CD4-positive, alpha-beta T cell (primary cell): ENCODE measurements at regions not wholly inside any gene's neighbourhood (a gene's known extent, or its start where the extent isn't known, plus 50 kb on each side); places are given as distances from the start of the nearest gene placed in this dataset.
"Not testable (repeated sequence)": the region's sequence is repeated elsewhere in the genome, so short reads cannot be mapped to it uniquely, and the experiment has no call there.

Source experiments
- ATAC-seq: fragments of 200-7000 bp; cut with Tn5 transposase; one replicate; pipeline ENCODE4 v1.10.0; 2022; ENCODE audit warnings: mild to moderate bottlenecking; ENCODE audit not compliant: poor library complexity
- CTCF ChIA-PET: fragments of 350-600 bp; sonication (Branson Sonifier 250); formaldehyde crosslinking; loops from one replicate; lab custom pipeline; 2021; ENCODE audit warnings: antibody characterized with exemption, inconsistent platforms; lab: Charles Lee
- POLR2A ChIA-PET: fragments of 350-600 bp; sonication (Branson Sonifier 250); formaldehyde crosslinking; loops from one replicate; lab custom pipeline; 2021; ENCODE audit warnings: antibody characterized with exemption, inconsistent platforms; lab: Charles Lee
- DNase-seq, 14 experiments: peaks; one replicate each; pipeline ENCODE4 v3.0.0-alpha.2; 2013 to 2020; ENCODE audit warnings: mixed read lengths in 2 of 14
- H3K27ac ChIP-seq, 2 donors: one replicate each; pipeline versions ENCODE4 v1.5.1 to v1.7.0; 2013; ENCODE audit warnings: low read length in 2 of 2, low read depth in 1 of 2, mild to moderate bottlenecking in 1 of 2
- H3K27me3 ChIP-seq, 2 experiments: 1 replicate in 1 of 2; 2 replicates in 1 of 2; pipeline versions ENCODE4 v1.6.1 to v1.7.0; 2013; ENCODE audit warnings: low read length in 2 of 2, control low read depth in 1 of 2, mild to moderate bottlenecking in 1 of 2, moderate library complexity in 1 of 2; ENCODE audit not compliant: insufficient read depth in 2 of 2, control insufficient read depth in 1 of 2
- H3K36me3 ChIP-seq: one replicate; pipeline ENCODE4 v1.6.1; 2013; ENCODE audit warnings: low read length, control low read depth; ENCODE audit not compliant: insufficient read depth
- H3K4me1 ChIP-seq: one replicate; pipeline ENCODE4 v1.6.1; 2013; ENCODE audit warnings: low read length, control low read depth; ENCODE audit not compliant: insufficient read depth
- H3K4me3 ChIP-seq: one replicate; pipeline ENCODE4 v1.5.1; 2013; ENCODE audit warnings: mild to moderate bottlenecking, low read length, moderate library complexity
- H3K9me3 ChIP-seq, 2 experiments: 1 replicate in 1 of 2; 2 replicates in 1 of 2; pipeline versions ENCODE4 v1.6.1 to v1.7.0; 2013; ENCODE audit warnings: low read length in 2 of 2, mild to moderate bottlenecking in 2 of 2, control low read depth in 1 of 2, moderate library complexity in 1 of 2; ENCODE audit not compliant: control insufficient read depth in 1 of 2, insufficient read depth in 1 of 2
- H3K27ac Mint-ChIP-seq: one replicate; pipeline ENCODE4 v1.8.0; 2020; ENCODE audit warnings: mixed read lengths
- H3K27me3 Mint-ChIP-seq: one replicate; pipeline ENCODE4 v1.8.0; 2021; ENCODE audit warnings: mixed read lengths
- H3K36me3 Mint-ChIP-seq: one replicate; pipeline ENCODE4 v1.8.0; 2021; ENCODE audit warnings: low read depth, mixed read lengths
- H3K4me1 Mint-ChIP-seq: one replicate; pipeline ENCODE4 v1.8.0; 2021; ENCODE audit warnings: low read depth, mixed read lengths
- H3K4me3 Mint-ChIP-seq: one replicate; pipeline ENCODE4 v1.8.0; 2020; ENCODE audit warnings: mild to moderate bottlenecking, mixed read lengths
- H3K9me3 Mint-ChIP-seq: one replicate; pipeline ENCODE4 v1.8.0; 2020; ENCODE audit warnings: mixed read lengths
- CTCF ChIP-seq: fragments of 200-600 bp; IDR thresholded peaks from one replicate; pipeline ENCODE4 v1.8.0; 2022; ENCODE audit warnings: antibody characterized with exemption, mild to moderate bottlenecking
- intact Hi-C, 2 experiments: fragments of 100-400 bp; cut with DNase I in 1 of 2; cut with micrococcal nuclease in 1 of 2; formaldehyde crosslinking; loops; one replicate each; pipeline versions ENCODE4 v1.15.1 to v1.9.0; 2023 to 2025; cut with DNase I, micrococcal nuclease

GRCh38 chr5:87722286-87722685, 309.6 kb upstream of the CCNH start:
- no peak for ATAC-seq
- intact Hi-C loops = no loop called here
- H3K4me3 Mint-ChIP-seq = no peak overlapping the region
- Histone ChIP-seq H3K4me1 (no peaks in the 10 kb centered on the region), H3K36me3 (no peaks in the 10 kb centered on the region), H3K9me3 (no peaks in the 10 kb centered on the region), H3K27ac (no peak overlapping the region), H3K4me3 (no peak overlapping the region), H3K27me3 (no peaks in the 10 kb centered on the region)
- no peaks in the 10 kb centered on the region for H3K27me3 Mint-ChIP-seq
- H3K27ac Mint-ChIP-seq = no peak overlapping the region
- ChIA-PET CTCF (no interaction called here), POLR2A (no interaction called here)
- no peak for DNase-seq
- H3K36me3 Mint-ChIP-seq = no peaks in the 10 kb centered on the region
- peaks cover 3% of the 10 kb centered on the region for H3K9me3 Mint-ChIP-seq
- no peaks in the 10 kb centered on the region for H3K4me1 Mint-ChIP-seq
- no peak for TF ChIP-seq CTCF

GRCh38 chr5:87718224-87718925, 305.6 kb upstream of the CCNH start:
- H3K4me1 ChIP-seq, CTCF ChIA-PET, DNase-seq, H3K27ac ChIP-seq, H3K4me3 Mint-ChIP-seq, H3K27me3 Mint-ChIP-seq, H3K4me1 Mint-ChIP-seq, H3K9me3 ChIP-seq, H3K4me3 ChIP-seq, H3K36me3 ChIP-seq, H3K36me3 Mint-ChIP-seq, intact Hi-C loops, POLR2A ChIA-PET, ATAC-seq, H3K9me3 Mint-ChIP-seq, H3K27ac Mint-ChIP-seq, H3K27me3 ChIP-seq: not testable (repeated sequence)

GRCh38 chr5:87717761-87718160, 305.0 kb upstream of the CCNH start:
- H3K4me1 Mint-ChIP-seq = no peaks in the 10 kb centered on the region
- peaks cover 4% of the 10 kb centered on the region for H3K27me3 Mint-ChIP-seq
- Histone ChIP-seq H3K36me3 (no peaks in the 10 kb centered on the region), H3K27me3 (no peaks in the 10 kb centered on the region), H3K4me1 (no peaks in the 10 kb centered on the region), H3K4me3 (no peak overlapping the region), H3K9me3 (no peaks in the 10 kb centered on the region), H3K27ac (no peak overlapping the region)
- H3K4me3 Mint-ChIP-seq = no peak overlapping the region
- H3K9me3 Mint-ChIP-seq = peaks cover 5% of the 10 kb centered on the region
- H3K36me3 Mint-ChIP-seq = no peaks in the 10 kb centered on the region
- TF ChIP-seq CTCF = no peak
- intact Hi-C loops = no loop called here
- ChIA-PET CTCF (no interaction called here), POLR2A (no interaction called here)
- no peak overlapping the region for H3K27ac Mint-ChIP-seq
- DNase-seq (no peak), ATAC-seq (no peak)

GRCh38 chr5:87705876-87706275, 293.1 kb upstream of the CCNH start:
- H3K9me3 Mint-ChIP-seq = no peaks in the 10 kb centered on the region
- no peak for ATAC-seq
- Histone ChIP-seq H3K27me3 (no peaks in the 10 kb centered on the region), H3K9me3 (peaks cover 0 to 3% of the 10 kb centered on the region in 2 experiments), H3K4me3 (no peak overlapping the region), H3K27ac (no peak overlapping the region), H3K36me3 (no peaks in the 10 kb centered on the region), H3K4me1 (no peaks in the 10 kb centered on the region)
- intact Hi-C loops = no loop called here
- ChIA-PET POLR2A (no interaction called here), CTCF (no interaction called here)
- no peaks in the 10 kb centered on the region for H3K4me1 Mint-ChIP-seq
- DNase-seq = no peak
- no peaks in the 10 kb centered on the region for H3K36me3 Mint-ChIP-seq
- TF ChIP-seq CTCF = no peak
- H3K27me3 Mint-ChIP-seq = no peaks in the 10 kb centered on the region
- H3K27ac Mint-ChIP-seq = no peak overlapping the region
- no peak overlapping the region for H3K4me3 Mint-ChIP-seq
